Retinal pigment epithelial cell (primary cell): ENCODE measurements at regions not wholly inside any gene's neighbourhood (a gene's known extent, or its start where the extent isn't known, plus 50 kb on each side); places are given as distances from the start of the nearest gene placed in this dataset.
"Not testable (repeated sequence)": the region's sequence is repeated elsewhere in the genome, so short reads cannot be mapped to it uniquely, and the experiment has no call there.

Experiments used
- DNase-seq: peaks from one replicate; pipeline ENCODE4 v3.0.0-alpha.2; 2010; ENCODE audit warnings: low read depth
- H3K4me3 ChIP-seq: 2 replicates; pipeline ENCODE4 v1.5.1; 2011; ENCODE audit warnings: mild to moderate bottlenecking, low read length, control low read depth, moderate library complexity
- CTCF ChIP-seq: conservative IDR thresholded peaks from 2 replicates; pipeline ENCODE4 v1.5.1; 2011; ENCODE audit warnings: low read depth, low read length, control low read depth, inconsistent platforms

- H3K4me3 ChIP-seq = no peak overlapping the region
- no peak for TF ChIP-seq CTCF
- no peak for DNase-seq
These were observed 538.7 kb downstream of the HAPSTR1 start for GRCh38 chr16:9630119-9630518.

DNA sequence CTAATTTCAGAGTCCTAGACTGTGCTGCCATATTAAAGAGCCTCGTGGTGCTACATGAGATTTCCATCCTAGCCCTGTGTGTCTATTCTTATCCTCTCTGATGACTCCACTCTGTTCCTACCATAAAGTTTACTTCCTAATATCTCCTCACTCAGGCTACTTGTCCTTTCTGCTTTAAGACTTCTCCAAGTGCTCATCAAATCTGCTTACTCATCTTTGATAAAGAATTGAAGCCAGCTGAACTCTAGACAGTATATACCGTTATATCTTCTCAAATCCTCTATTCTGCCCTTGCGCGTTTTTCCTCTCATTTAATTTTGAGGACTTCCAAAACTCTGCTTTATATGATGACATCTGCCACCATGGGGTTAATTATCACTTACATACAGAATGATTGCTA, 539.5 kb downstream of the HAPSTR1 start:
- DNase-seq = no peak
- TF ChIP-seq CTCF = no peak
- H3K4me3 ChIP-seq = no peak overlapping the region

DNA sequence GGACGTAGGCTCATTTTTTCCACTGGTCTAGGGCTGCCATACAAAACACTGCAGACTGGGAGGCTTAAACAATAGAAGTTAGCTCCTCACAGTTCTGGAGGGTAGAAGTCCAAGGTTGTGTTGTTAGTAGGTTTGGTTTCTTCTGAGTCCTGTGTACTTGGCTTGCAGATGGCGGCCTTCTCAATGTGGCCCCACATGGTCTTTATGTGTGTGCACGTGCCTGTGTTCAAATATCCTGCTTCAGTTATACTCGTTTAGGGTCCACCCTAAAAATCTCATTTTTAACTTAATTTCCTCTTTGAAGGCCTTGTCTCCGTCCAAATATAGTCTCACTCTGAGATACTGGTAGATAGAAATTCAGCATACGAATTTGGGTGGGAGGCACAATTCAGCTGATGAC, 542.4 kb downstream of the HAPSTR1 start:
- H3K4me3 ChIP-seq = no peak overlapping the region
- no peak for DNase-seq
- TF ChIP-seq CTCF = no peak

DNA sequence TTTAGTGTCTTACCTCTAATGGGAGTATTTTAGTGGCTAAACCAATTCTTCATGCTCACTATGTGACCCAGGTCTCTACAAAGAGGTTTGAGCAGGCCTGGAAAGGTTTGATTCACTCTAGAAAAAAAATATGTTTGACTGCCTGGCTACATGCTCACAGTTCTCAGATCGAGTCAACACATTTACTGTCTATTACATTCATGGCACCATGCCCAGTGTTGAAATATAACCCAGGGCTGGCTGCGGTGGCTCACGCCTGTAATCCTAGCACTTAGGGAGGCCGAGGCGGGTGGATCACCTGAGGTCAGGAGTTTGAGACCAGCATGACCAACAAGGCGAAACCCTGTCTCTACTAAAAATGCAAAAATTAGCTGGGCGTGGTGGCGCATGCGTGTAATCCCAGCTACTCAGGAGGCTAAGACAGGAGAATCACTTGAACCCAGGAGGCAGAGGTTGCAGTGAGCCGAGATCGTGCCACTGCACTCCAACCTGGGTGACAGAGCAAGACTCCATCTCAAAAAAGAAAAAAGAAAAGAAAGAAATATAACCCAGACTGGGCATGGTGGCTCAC, 543.8 kb downstream of the HAPSTR1 start:
- not testable (repeated sequence) for DNase-seq, H3K4me3 ChIP-seq

DNA sequence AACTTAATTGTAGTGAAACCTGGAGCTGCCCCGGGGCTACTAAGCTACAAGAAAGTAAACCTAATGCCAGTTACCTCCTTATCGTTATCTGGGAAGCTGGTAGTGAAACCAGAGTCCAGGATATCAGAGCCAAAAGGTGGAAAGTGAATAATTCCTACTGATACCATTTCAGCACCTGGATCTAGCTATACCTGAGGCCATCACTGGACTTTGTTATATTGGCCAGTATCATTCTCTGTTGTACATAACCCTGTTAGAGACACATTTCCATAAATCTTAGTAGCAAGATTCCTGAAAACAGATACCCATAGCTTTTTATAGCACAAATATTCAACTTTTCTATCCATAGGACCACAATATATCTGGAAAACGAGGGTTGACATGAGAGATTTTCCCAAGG, 538.0 kb downstream of the GRIN2A start:
- H3K4me3 ChIP-seq = no peak overlapping the region
- DNase-seq = no peak
- no peak for TF ChIP-seq CTCF

- H3K4me3 ChIP-seq = no peak overlapping the region
- no peak for DNase-seq
- TF ChIP-seq CTCF = peak; percentile 13
These were observed 536.3 kb downstream of the GRIN2A start for GRCh38 chr16:9645911-9646310.

DNA sequence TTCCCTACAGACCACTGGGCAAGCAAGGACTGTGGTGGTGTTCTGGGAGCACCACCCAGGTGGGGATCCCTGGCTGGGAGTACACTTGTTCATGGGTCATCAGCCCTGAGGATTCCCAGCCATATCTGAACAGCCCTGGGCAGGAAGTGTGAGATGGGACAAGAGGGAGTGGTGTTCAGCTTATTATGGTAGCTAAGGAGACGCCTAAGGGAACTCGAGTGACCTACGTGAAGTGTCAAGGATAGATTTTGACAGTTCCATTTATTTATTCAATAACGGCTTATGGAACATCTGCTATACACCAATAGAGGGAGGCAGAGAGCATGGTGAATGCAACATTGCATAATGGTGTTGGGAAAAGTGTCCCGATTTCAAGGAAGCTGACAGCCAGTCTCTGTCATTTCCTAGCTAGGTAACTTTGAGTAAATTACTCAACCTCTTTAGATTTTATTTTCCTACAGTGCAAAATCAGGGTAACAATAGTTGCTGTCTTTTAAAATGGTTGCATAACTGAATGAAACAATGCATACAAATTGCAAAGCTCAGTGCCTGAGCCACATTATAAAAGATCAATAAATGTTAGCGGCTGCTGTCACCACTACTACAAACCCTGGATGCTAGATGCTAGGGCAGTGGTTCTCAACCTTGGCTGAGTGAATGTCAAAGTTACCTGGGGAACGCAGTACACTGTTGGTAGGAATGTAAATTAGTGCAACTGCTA, 534.1 kb downstream of the GRIN2A start:
- no peak for DNase-seq
- TF ChIP-seq CTCF = peak; percentile 85
- H3K4me3 ChIP-seq = no peak overlapping the region
